Omental fat pad (tissue), 3 donors: ENCODE measurements at regions not wholly inside any gene's neighbourhood (a gene's known extent, or its start where the extent isn't known, plus 50 kb on each side); places are given as distances from the start of the nearest gene placed in this dataset.
A peak's percentile ranks its signal among the peaks of the same experiment; 100 is the strongest.

Source experiments
- ATAC-seq: fragments of 150-250 bp; one replicate; pipeline ENCODE4 v1.9.1; 2016; ENCODE audit warnings: mild to moderate bottlenecking, moderate library complexity; ENCODE audit not compliant: low FRiP score
- DNase-seq: peaks from one replicate; pipeline ENCODE4 v3.0.0-alpha.2; 2019; ENCODE audit warnings: low spot score
- TF ChIP-seq, protein P1 (sequence below), 3 donors: fragments of 450-650 bp; IDR thresholded peaks; one replicate each; pipeline ENCODE4 v1.5.1; 2016 to 2017; ENCODE audit warnings: antibody characterized with exemption in 3 of 3, mild to moderate bottlenecking in 3 of 3, moderate library complexity in 2 of 3

- DNase-seq (no peak), ATAC-seq (no peak)
- TF ChIP-seq, protein P1, sequence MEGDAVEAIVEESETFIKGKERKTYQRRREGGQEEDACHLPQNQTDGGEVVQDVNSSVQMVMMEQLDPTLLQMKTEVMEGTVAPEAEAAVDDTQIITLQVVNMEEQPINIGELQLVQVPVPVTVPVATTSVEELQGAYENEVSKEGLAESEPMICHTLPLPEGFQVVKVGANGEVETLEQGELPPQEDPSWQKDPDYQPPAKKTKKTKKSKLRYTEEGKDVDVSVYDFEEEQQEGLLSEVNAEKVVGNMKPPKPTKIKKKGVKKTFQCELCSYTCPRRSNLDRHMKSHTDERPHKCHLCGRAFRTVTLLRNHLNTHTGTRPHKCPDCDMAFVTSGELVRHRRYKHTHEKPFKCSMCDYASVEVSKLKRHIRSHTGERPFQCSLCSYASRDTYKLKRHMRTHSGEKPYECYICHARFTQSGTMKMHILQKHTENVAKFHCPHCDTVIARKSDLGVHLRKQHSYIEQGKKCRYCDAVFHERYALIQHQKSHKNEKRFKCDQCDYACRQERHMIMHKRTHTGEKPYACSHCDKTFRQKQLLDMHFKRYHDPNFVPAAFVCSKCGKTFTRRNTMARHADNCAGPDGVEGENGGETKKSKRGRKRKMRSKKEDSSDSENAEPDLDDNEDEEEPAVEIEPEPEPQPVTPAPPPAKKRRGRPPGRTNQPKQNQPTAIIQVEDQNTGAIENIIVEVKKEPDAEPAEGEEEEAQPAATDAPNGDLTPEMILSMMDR (IDR thresholded peaks at IDR 0.05) = no peak
Observed at GRCh38 chr1:168421399-168422004, 122.3 kb downstream of the XCL2 start.

GRCh38 chr1:168420177-168420576, 123.6 kb downstream of the XCL2 start:
- DNase-seq = no peak
- no peak for ATAC-seq
- TF ChIP-seq, protein P1 (IDR thresholded peaks at IDR 0.05) = no peak

DNA sequence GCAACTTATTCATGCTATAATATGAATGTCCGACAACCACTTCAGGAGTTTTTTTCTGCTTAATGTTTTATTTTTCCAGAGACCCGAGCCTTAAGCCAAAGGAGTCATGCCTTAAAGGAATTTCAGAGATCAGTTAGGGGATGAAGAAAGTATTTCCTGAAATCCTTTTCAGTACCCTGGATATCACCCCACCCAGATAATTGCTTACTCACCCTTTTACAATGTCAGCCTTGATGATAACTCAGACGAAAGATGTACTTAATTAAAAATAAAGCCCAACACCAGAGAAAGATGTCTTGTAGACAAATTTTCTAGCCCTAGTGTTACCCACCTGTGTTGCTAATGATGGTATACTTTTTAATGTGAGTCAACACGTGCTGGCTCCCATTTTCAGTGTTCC, 124.1 kb downstream of the XCL2 start:
- TF ChIP-seq, protein P1 (IDR thresholded peaks at IDR 0.05) = no peak
- ATAC-seq (peak; percentile 87), DNase-seq (no peak)

- TF ChIP-seq, protein P1 (IDR thresholded peaks at IDR 0.05) = no peak
Observed at GRCh38 chr1:168416220-168416619, 127.6 kb downstream of the XCL2 start.

GRCh38 chr1:168414914-168415313, 128.9 kb downstream of the XCL2 start:
- TF ChIP-seq, protein P1 (IDR thresholded peaks at IDR 0.05) = no peak
- DNase-seq (no peak), ATAC-seq (no peak)

More at GRCh38 chr1:168416220-168416619, 127.6 kb downstream of the XCL2 start:
- DNase-seq (no peak), ATAC-seq (no peak)

DNA sequence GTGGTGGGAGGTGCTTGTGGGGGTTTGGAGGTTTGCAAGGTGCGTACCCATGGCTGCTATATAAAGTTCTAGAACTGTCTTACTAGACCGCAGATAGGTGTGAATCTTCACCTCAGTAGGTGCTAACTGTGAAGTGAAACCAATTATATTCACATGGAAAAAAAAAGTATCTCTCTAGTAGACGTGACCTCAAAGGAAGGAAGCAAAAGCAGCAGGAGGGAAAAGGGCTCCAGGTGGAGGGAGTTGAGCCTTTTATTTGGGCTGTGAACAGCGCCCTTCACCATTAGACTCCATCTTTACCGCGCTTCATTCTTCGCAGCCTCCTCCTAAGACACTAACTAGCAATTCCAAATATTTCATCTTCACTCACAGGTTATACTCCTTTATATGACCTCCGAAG, 129.8 kb downstream of the TBX19 start:
- no peak for DNase-seq
- TF ChIP-seq, protein P1 (IDR thresholded peaks at IDR 0.05) = no peak

GRCh38 chr1:168408884-168409283, 128.2 kb downstream of the TBX19 start:
- ATAC-seq (peak; percentile 57), DNase-seq (no peak)
- TF ChIP-seq, protein P1 (IDR thresholded peaks at IDR 0.05) = no peak

More for the DNA sequence above, 129.8 kb downstream of the TBX19 start:
- no peak for ATAC-seq
